Smooth muscle cell (in vitro differentiated cells): ENCODE measurements at regions not wholly inside any gene's neighbourhood (a gene's known extent, or its start where the extent isn't known, plus 50 kb on each side); places are given as distances from the start of the nearest gene placed in this dataset.

Source experiments
- DNase-seq: peaks from one replicate; lab custom pipeline; 2025; ENCODE audit not compliant: unreplicated experiment; lab: John Stamatoyannopoulos, UW
- H2AFZ ChIP-seq: fragments of 200-600 bp; sonication (generic); 2 replicates; pipeline ENCODE4 v1.6.0; 2016; ENCODE audit warnings: antibody characterized with exemption, low read depth, mild to moderate bottlenecking
- H3F3A ChIP-seq: fragments of 200-600 bp; sonication (generic); 2 replicates; pipeline ENCODE4 v1.6.0; 2017; ENCODE audit warnings: antibody characterized with exemption, low read depth
- H3K27ac ChIP-seq: fragments of 200-600 bp; sonication (generic); 2 replicates; pipeline ENCODE4 v1.5.1; 2016; ENCODE audit warnings: low read depth, mild to moderate bottlenecking
- H3K27me3 ChIP-seq: fragments of 200-600 bp; sonication (generic); 2 replicates; pipeline ENCODE4 v1.6.1; 2016; ENCODE audit warnings: low read depth, mild to moderate bottlenecking
- H3K36me3 ChIP-seq: fragments of 200-600 bp; sonication (generic); 2 replicates; pipeline ENCODE4 v1.5.1; 2016; ENCODE audit warnings: low read depth
- H3K4me1 ChIP-seq: fragments of 200-600 bp; sonication (generic); 2 replicates; pipeline ENCODE4 v1.5.1; 2016; ENCODE audit warnings: low read depth
- H3K4me2 ChIP-seq: fragments of 200-600 bp; sonication (generic); 2 replicates; pipeline ENCODE4 v1.6.0; 2016; ENCODE audit warnings: mild to moderate bottlenecking
- H3K4me3 ChIP-seq: fragments of 200-600 bp; sonication (generic); 2 replicates; pipeline ENCODE4 v1.5.1; 2016; ENCODE audit warnings: mild to moderate bottlenecking
- H3K79me2 ChIP-seq: fragments of 200-600 bp; sonication (generic); 2 replicates; pipeline ENCODE4 v1.6.0; 2016; ENCODE audit warnings: low read depth, mild to moderate bottlenecking
- H3K9ac ChIP-seq: fragments of 200-600 bp; sonication (generic); 2 replicates; pipeline ENCODE4 v1.6.0; 2016; ENCODE audit warnings: low read depth
- H3K9me3 ChIP-seq: fragments of 200-600 bp; sonication (generic); replicated peaks from 2 replicates; pipeline ENCODE4 v1.5.1; 2016; ENCODE audit warnings: low read depth
- H4K20me1 ChIP-seq: fragments of 200-600 bp; sonication (generic); 2 replicates; pipeline ENCODE4 v1.6.0; 2016; ENCODE audit warnings: low read depth
- WGBS: methylation state at CpG from one replicate; pipeline ENCODE4 v1.1.7; 2016; ENCODE audit warnings: low lambda C conversion rate; 5-methylcytosine and 5-hydroxymethylcytosine counted together
- TF ChIP-seq, protein P1 (sequence below): fragments of 200-600 bp; sonication (generic); IDR thresholded peaks from 2 replicates; pipeline ENCODE4 v1.5.1; 2017; ENCODE audit warnings: borderline replicate concordance, mild to moderate bottlenecking, antibody characterized with exemption; ENCODE audit not compliant: insufficient read depth, poor library complexity, severe bottlenecking

DNA sequence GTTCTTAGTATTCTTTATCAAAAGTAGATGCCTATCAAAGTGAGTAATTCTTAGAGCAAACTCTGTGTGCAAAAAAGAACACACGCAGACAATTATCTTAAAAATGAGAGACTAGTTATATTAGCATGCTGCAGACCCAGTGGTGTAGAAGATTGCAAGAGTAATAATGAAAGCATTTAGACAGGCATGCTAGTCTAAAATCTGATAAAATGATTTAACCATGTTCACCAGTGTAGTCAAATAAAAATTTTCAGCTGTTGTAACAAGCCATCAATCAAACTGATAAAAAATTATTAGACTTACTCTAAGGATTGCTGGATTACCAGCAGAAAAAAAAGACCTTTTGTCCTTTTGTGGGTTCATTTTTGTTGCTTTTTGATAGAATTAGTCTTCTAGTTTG lies 241.9 kb upstream of the TLE4 start:
- Histone ChIP-seq H3K27me3 (no peaks in the 10 kb centered on the region), H3K27ac (no peak overlapping the region), H3K79me2 (no peaks in the 10 kb centered on the region), H4K20me1 (no peaks in the 10 kb centered on the region), H3K4me3 (no peak overlapping the region), H3F3A (no peaks in the 10 kb centered on the region), H3K36me3 (no peaks in the 10 kb centered on the region), H3K4me2 (no peak overlapping the region), H3K9ac (no peak overlapping the region), H2AFZ (no peak overlapping the region), H3K4me1 (no peaks in the 10 kb centered on the region), H3K9me3 (no peaks in the 10 kb centered on the region)
- TF ChIP-seq, protein P1, sequence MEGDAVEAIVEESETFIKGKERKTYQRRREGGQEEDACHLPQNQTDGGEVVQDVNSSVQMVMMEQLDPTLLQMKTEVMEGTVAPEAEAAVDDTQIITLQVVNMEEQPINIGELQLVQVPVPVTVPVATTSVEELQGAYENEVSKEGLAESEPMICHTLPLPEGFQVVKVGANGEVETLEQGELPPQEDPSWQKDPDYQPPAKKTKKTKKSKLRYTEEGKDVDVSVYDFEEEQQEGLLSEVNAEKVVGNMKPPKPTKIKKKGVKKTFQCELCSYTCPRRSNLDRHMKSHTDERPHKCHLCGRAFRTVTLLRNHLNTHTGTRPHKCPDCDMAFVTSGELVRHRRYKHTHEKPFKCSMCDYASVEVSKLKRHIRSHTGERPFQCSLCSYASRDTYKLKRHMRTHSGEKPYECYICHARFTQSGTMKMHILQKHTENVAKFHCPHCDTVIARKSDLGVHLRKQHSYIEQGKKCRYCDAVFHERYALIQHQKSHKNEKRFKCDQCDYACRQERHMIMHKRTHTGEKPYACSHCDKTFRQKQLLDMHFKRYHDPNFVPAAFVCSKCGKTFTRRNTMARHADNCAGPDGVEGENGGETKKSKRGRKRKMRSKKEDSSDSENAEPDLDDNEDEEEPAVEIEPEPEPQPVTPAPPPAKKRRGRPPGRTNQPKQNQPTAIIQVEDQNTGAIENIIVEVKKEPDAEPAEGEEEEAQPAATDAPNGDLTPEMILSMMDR = no peak
- DNase-seq = no peak
- WGBS = 57% methylated on average over 1 of the region's 1 CpG

GRCh38 chr9:79334001-79334400 lies 237.8 kb upstream of the TLE4 start:
- no peak overlapping the region for H3K9ac ChIP-seq
- WGBS = 93% methylated on average over 6 of the region's 6 CpGs
- H3K4me2 ChIP-seq = no peak overlapping the region
- no peaks in the 10 kb centered on the region for H3K4me1 ChIP-seq
- H3F3A ChIP-seq = no peaks in the 10 kb centered on the region
- no peaks in the 10 kb centered on the region for H4K20me1 ChIP-seq
- H3K27me3 ChIP-seq = no peaks in the 10 kb centered on the region
- no peaks in the 10 kb centered on the region for H3K36me3 ChIP-seq
- H3K4me3 ChIP-seq = no peak overlapping the region
- no peak for DNase-seq
- no peak overlapping the region for H2AFZ ChIP-seq
- H3K27ac ChIP-seq = no peak overlapping the region
- no peaks in the 10 kb centered on the region for H3K79me2 ChIP-seq
- H3K9me3 ChIP-seq = no peaks in the 10 kb centered on the region
- TF ChIP-seq, protein P1 = no peak

DNA sequence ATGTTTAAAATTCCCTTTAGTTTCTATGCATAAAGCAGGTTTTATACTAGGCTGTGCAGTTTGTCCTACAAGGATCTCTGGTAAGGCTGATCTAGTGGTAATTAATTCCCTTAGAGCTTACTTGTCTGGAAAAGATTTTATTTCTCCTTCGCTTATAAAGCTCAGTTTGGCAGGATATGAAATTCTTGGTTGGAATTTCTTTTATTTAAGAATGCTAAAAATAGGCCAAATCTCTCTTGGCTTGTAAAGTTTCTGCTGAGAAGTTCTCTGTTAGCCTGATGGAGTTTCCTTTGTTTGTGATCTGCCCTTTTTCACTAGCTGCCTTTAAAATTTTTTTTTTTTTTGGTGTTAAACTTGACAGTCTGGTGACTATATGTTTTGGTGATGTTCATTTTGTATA lies 237.1 kb upstream of the TLE4 start:
- WGBS = 60% methylated on average over 1 of the region's 1 CpG
- H3K4me1 ChIP-seq = no peaks in the 10 kb centered on the region
- no peak overlapping the region for H3K9ac ChIP-seq
- no peaks in the 10 kb centered on the region for H3K27me3 ChIP-seq
- H3K9me3 ChIP-seq = no peaks in the 10 kb centered on the region
- DNase-seq = no peak
- no peak overlapping the region for H3K27ac ChIP-seq
- no peak overlapping the region for H3K4me2 ChIP-seq
- H3F3A ChIP-seq = no peaks in the 10 kb centered on the region
- no peaks in the 10 kb centered on the region for H4K20me1 ChIP-seq
- H2AFZ ChIP-seq = no peak overlapping the region
- H3K79me2 ChIP-seq = no peaks in the 10 kb centered on the region
- no peak overlapping the region for H3K4me3 ChIP-seq
- H3K36me3 ChIP-seq = no peaks in the 10 kb centered on the region
- TF ChIP-seq, protein P1 = no peak

GRCh38 chr9:79335987-79336386 lies 235.8 kb upstream of the TLE4 start:
- TF ChIP-seq, protein P1 = no peak
- Histone ChIP-seq H3K4me2 (no peak overlapping the region), H3K4me3 (no peak overlapping the region), H3K27ac (no peak overlapping the region), H3F3A (no peaks in the 10 kb centered on the region), H3K9me3 (no peaks in the 10 kb centered on the region), H4K20me1 (no peaks in the 10 kb centered on the region), H3K27me3 (no peaks in the 10 kb centered on the region), H3K9ac (no peak overlapping the region), H3K4me1 (no peaks in the 10 kb centered on the region), H3K36me3 (no peaks in the 10 kb centered on the region), H3K79me2 (no peaks in the 10 kb centered on the region), H2AFZ (no peak overlapping the region)
- WGBS = 89% methylated on average over 1 of the region's 1 CpG
- no peak for DNase-seq
